ENCODE measurements at regions not wholly inside any gene's neighbourhood (a gene's known extent, or its start where the extent isn't known, plus 50 kb on each side); places are given as distances from the start of the nearest gene placed in this dataset.
"Not testable (repeated sequence)": the region's sequence is repeated elsewhere in the genome, so short reads cannot be mapped to it uniquely, and the experiment has no call there.

DNA sequence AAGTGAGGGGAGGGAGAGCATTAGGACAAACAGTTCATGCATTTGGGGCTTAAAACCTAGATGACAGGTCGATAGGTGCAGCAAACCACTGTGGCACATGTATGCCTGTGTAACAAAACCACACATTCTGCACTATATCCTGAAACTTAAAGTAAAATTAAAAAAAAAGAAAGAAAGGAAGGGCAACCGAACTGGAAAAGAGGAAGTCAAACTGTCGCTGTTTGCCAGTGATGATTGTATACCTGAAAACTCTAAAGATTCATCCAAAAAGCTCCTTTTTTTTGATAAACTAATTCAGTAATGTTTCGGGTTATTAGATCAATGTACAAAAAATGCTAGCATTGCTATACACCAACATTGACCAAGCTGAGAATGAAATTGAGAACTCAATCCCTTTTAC, 259.0 kb upstream of the ALG10 start:
- H3K9me3 ChIP-seq = no peaks in the 10 kb centered on the region
- intact Hi-C loops (cut with DNase I) = no loop called here

DNA sequence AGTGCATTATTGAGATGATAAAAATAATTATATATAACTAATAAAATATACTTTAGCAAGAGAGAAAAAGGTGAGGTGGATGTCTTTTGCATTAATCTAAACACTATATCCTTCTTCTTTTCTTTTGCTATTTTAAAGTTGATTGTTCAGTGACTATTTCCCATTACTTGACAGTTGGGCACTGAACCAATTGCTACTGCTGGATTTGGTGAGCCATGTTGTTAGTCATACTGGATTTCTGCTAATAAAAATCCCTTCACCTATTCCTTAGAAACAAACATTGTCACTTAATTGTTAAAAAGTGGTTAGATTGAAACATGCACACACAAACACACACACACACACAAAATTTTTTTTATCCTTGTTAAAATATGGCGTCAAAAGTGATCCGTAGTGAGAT, 251.6 kb upstream of the ALG10 start:
- Histone ChIP-seq H3K27ac (no peak overlapping the region), H3K4me1 (no peaks in the 10 kb centered on the region), H3K9me3 (peaks cover 0 to 4% of the 10 kb centered on the region in 2 donors), H3K27me3 (no peaks in the 10 kb centered on the region), H3K36me3 (no peaks in the 10 kb centered on the region), H3K4me3 (no peak overlapping the region)
- intact Hi-C loops (cut with DNase I) = no loop called here
- DNase-seq (no peak), ATAC-seq (no peak)
- TF ChIP-seq, protein P1, sequence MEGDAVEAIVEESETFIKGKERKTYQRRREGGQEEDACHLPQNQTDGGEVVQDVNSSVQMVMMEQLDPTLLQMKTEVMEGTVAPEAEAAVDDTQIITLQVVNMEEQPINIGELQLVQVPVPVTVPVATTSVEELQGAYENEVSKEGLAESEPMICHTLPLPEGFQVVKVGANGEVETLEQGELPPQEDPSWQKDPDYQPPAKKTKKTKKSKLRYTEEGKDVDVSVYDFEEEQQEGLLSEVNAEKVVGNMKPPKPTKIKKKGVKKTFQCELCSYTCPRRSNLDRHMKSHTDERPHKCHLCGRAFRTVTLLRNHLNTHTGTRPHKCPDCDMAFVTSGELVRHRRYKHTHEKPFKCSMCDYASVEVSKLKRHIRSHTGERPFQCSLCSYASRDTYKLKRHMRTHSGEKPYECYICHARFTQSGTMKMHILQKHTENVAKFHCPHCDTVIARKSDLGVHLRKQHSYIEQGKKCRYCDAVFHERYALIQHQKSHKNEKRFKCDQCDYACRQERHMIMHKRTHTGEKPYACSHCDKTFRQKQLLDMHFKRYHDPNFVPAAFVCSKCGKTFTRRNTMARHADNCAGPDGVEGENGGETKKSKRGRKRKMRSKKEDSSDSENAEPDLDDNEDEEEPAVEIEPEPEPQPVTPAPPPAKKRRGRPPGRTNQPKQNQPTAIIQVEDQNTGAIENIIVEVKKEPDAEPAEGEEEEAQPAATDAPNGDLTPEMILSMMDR (IDR thresholded peaks at IDR 0.05) = no peak

More for the DNA sequence above, 259.0 kb upstream of the ALG10 start:
- no peaks in the 10 kb centered on the region for H3K4me1 ChIP-seq
- no peaks in the 10 kb centered on the region for H3K27me3 ChIP-seq
- TF ChIP-seq, protein P1 (IDR thresholded peaks at IDR 0.05) = no peak
- H3K36me3 ChIP-seq = no peaks in the 10 kb centered on the region
- no peak overlapping the region for H3K27ac ChIP-seq
- DNase-seq = no peak
- no peak overlapping the region for H3K4me3 ChIP-seq
- no peak for ATAC-seq

DNA sequence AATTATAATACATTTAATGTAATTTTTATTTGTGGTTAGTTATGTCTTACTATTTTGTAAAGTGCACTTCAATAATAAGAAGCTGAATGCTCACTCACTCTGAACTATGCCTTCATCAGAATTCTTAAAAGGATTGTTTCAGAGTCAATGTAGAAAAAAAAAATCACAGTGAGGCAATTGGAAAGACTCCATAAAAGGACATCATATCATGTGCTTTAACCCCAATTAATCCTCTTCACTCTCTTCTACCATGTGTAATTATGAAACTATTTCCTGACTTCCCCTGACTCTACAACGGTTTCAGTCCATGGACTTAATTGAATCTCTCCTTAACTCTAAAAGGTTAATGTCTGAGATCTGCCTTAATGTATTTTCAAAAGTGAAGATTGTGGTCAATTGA, 250.4 kb upstream of the ALG10 start:
- TF ChIP-seq, protein P1 (IDR thresholded peaks at IDR 0.05) = no peak
- H3K4me3 ChIP-seq = no peak overlapping the region
- H3K27ac ChIP-seq = no peak overlapping the region
- H3K4me1 ChIP-seq = no peaks in the 10 kb centered on the region
- H3K9me3 ChIP-seq = peaks cover 0 to 4% of the 10 kb centered on the region in 2 donors
- no peaks in the 10 kb centered on the region for H3K36me3 ChIP-seq
- intact Hi-C loops (cut with DNase I) = no loop called here
- ATAC-seq (no peak), DNase-seq (no peak)
- no peaks in the 10 kb centered on the region for H3K27me3 ChIP-seq

DNA sequence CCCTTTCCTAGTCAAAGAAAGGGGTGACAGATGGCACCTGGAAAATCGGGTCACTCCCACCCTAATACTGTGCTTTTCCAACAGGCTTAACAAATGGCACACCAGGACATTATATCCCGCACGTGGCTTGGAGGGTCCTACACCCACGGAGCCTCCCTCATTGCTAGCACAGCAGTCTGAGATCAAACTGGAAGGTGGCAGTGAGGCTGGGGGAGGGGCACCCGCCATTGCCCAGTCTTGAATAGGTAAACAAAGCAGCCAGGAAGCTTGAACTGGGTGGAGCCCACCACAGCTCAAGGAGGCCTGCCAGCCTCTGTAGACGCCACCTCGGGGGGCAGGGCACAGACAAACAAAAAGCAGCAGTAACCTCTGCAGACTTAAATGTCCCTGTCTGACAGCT, 249.2 kb upstream of the ALG10 start:
- ATAC-seq; H3K27me3 ChIP-seq; DNase-seq; H3K4me3 ChIP-seq; H3K36me3 ChIP-seq; H3K4me1 ChIP-seq; H3K27ac ChIP-seq; H3K9me3 ChIP-seq; intact Hi-C loops (cut with DNase I): not testable (repeated sequence)

DNA sequence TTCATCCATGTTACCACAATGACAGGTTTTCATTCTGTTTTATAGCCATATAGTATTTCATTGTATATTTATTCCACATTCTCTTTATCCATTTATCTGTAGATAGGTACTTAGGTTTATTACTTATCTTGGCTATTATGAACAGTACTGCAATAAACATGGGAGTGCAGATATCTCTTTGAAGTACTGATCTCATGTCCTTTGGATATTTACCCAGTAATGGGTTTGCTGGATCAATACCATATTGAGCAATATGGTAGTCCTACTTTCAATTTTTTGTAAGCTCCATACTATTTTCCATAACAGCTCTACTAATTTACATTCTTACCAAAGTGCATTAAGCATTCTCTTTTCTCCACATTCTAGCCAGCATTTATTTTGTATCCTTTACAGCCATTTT, 235.8 kb upstream of the ALG10 start:
- Histone ChIP-seq H3K36me3 (no peaks in the 10 kb centered on the region), H3K27me3 (no peaks in the 10 kb centered on the region), H3K4me3 (no peak overlapping the region), H3K4me1 (no peaks in the 10 kb centered on the region), H3K9me3 (peaks cover 0 to 5% of the 10 kb centered on the region in 2 donors), H3K27ac (no peak overlapping the region)
- DNase-seq = no peak
- TF ChIP-seq, protein P1 (IDR thresholded peaks at IDR 0.05) = no peak
- intact Hi-C loops (cut with DNase I) = no loop called here
- no peak for ATAC-seq

DNA sequence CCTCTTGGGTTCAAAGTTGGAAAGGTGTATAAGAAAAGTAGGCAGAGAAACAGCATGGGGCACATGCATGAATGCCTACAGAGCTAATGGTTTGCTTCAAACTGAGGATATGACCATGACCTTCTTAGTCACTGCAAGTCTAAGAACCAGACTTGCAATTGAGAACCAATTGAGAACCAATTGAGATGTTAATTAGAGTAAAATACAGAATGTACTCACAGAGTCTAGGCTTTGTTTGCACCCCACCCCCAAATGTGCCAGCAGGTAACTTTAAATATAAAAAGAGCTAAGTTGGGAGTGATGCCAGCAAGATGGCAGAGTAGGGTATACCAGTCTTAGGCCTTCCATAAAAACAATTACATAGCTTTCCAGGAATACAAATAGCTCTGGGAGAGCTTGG, 227.3 kb upstream of the ALG10 start:
- no peaks in the 10 kb centered on the region for H3K27me3 ChIP-seq
- TF ChIP-seq, protein P1 (IDR thresholded peaks at IDR 0.05) = no peak
- H3K27ac ChIP-seq = no peak overlapping the region
- H3K4me1 ChIP-seq = no peaks in the 10 kb centered on the region
- DNase-seq (no peak), ATAC-seq (no peak)
- intact Hi-C loops (cut with DNase I) = no loop called here
- peaks cover 0 to 27% of the 10 kb centered on the region in 2 donors for H3K9me3 ChIP-seq
- no peaks in the 10 kb centered on the region for H3K36me3 ChIP-seq
- H3K4me3 ChIP-seq = no peak overlapping the region

All from left lung (tissue), 4 donors.